Mesodermal cell (in vitro differentiated cells): ENCODE measurements at regions not wholly inside any gene's neighbourhood (a gene's known extent, or its start where the extent isn't known, plus 50 kb on each side); places are given as distances from the start of the nearest gene placed in this dataset.

Experiments used
- H3K27ac ChIP-seq: 2 replicates; pipeline ENCODE4 v1.7.0; 2013; ENCODE audit warnings: mild to moderate bottlenecking, low read depth, low read length, moderate library complexity; ENCODE audit not compliant: severe bottlenecking
- H3K36me3 ChIP-seq: 2 replicates; pipeline ENCODE4 v1.7.1; 2013; ENCODE audit warnings: mild to moderate bottlenecking, low read length, moderate library complexity; ENCODE audit not compliant: control insufficient read depth, insufficient read depth
- H3K4me1 ChIP-seq: one replicate; pipeline ENCODE4 v1.7.1; 2013; ENCODE audit warnings: mild to moderate bottlenecking, low read length; ENCODE audit not compliant: insufficient read depth, control insufficient read depth, poor library complexity, severe bottlenecking
- H3K4me3 ChIP-seq: 2 replicates; pipeline ENCODE4 v1.7.0; 2013; ENCODE audit warnings: low read length, control low read depth, mild to moderate bottlenecking; ENCODE audit not compliant: insufficient read depth, poor library complexity, severe bottlenecking; ENCODE audit errors: extremely low read depth
- H3K9me3 ChIP-seq: 2 replicates; pipeline ENCODE4 v1.7.1; 2013; ENCODE audit warnings: mild to moderate bottlenecking, low read length, moderate library complexity; ENCODE audit not compliant: control insufficient read depth
- WGBS, 2 experiments: methylation state at CpG; one replicate each; pipeline ENCODE4 v1.1.5; 2013; ENCODE audit warnings: missing lambda C conversion rate in 2 of 2; ENCODE audit not compliant: insufficient coverage in 2 of 2; 5-methylcytosine and 5-hydroxymethylcytosine counted together

- no peak overlapping the region for H3K27ac ChIP-seq
- no peaks in the 10 kb centered on the region for H3K36me3 ChIP-seq
- no CpG with 5 or more reads among the region's 1 CpG for WGBS, 2 experiments
- no peaks in the 10 kb centered on the region for H3K9me3 ChIP-seq
- no peak overlapping the region for H3K4me3 ChIP-seq
- H3K4me1 ChIP-seq, result peaks cover 25% of the 10 kb centered on the region
These were observed 417.5 kb upstream of the TBX3 start for GRCh38 chr12:115101520-115101919.

GRCh38 chr12:115097416-115097815 lies 413.4 kb upstream of the TBX3 start:
- H3K4me3 ChIP-seq, result no peak overlapping the region
- H3K36me3 ChIP-seq, result no peaks in the 10 kb centered on the region
- 97 to 100% methylated on average over 3 to 5 of the region's 5 CpGs for WGBS, 2 experiments
- no peaks in the 10 kb centered on the region for H3K9me3 ChIP-seq
- no peak overlapping the region for H3K27ac ChIP-seq
- peaks cover 7% of the 10 kb centered on the region for H3K4me1 ChIP-seq

GRCh38 chr12:115096588-115097397 lies 412.8 kb upstream of the TBX3 start:
- Histone ChIP-seq H3K4me1 (peaks cover 7% of the 10 kb centered on the region), H3K4me3 (no peak overlapping the region), H3K9me3 (no peaks in the 10 kb centered on the region), H3K36me3 (no peaks in the 10 kb centered on the region), H3K27ac (peak overlapping the region; percentile 23)
- WGBS, 2 experiments, result 90 to 92% methylated on average over 2 of the region's 2 CpGs

- no peak overlapping the region for H3K4me3 ChIP-seq
- no peaks in the 10 kb centered on the region for H3K9me3 ChIP-seq
- no peak overlapping the region for H3K27ac ChIP-seq
- WGBS, 2 experiments, result 73 to 82% methylated on average over 6 to 7 of the region's 10 CpGs
- H3K36me3 ChIP-seq, result no peaks in the 10 kb centered on the region
- H3K4me1 ChIP-seq, result peaks cover 7% of the 10 kb centered on the region
These were observed 411.2 kb upstream of the TBX3 start for GRCh38 chr12:115095073-115095748.

GRCh38 chr12:115094163-115094816 lies 410.3 kb upstream of the TBX3 start:
- Histone ChIP-seq H3K27ac (no peak overlapping the region), H3K36me3 (no peaks in the 10 kb centered on the region), H3K4me3 (no peak overlapping the region), H3K4me1 (peaks cover 7% of the 10 kb centered on the region), H3K9me3 (no peaks in the 10 kb centered on the region)
- 90 to 93% methylated on average over 3 to 5 of the region's 9 CpGs for WGBS, 2 experiments

GRCh38 chr12:115093261-115093660 lies 409.3 kb upstream of the TBX3 start:
- H3K36me3 ChIP-seq, result no peaks in the 10 kb centered on the region
- WGBS, 2 experiments, result 100% methylated on average over 1 of the region's 1 CpG; no CpG with 5 or more reads in 1 of the 2 experiments
- H3K4me1 ChIP-seq, result peaks cover 7% of the 10 kb centered on the region
- no peaks in the 10 kb centered on the region for H3K9me3 ChIP-seq
- H3K27ac ChIP-seq, result no peak overlapping the region
- no peak overlapping the region for H3K4me3 ChIP-seq

- WGBS, 2 experiments, result 74 to 94% methylated on average over 4 of the region's 4 CpGs
- Histone ChIP-seq H3K27ac (no peak overlapping the region), H3K36me3 (no peaks in the 10 kb centered on the region), H3K9me3 (no peaks in the 10 kb centered on the region), H3K4me1 (no peaks in the 10 kb centered on the region), H3K4me3 (no peak overlapping the region)
These were observed 406.8 kb upstream of the TBX3 start for GRCh38 chr12:115090783-115091182.

GRCh38 chr12:115088995-115089841 lies 405.2 kb upstream of the TBX3 start:
- WGBS, 2 experiments, result 88 to 91% methylated on average over 5 to 11 of the region's 13 CpGs
- H3K9me3 ChIP-seq, result no peaks in the 10 kb centered on the region
- H3K4me3 ChIP-seq, result no peak overlapping the region
- no peaks in the 10 kb centered on the region for H3K4me1 ChIP-seq
- H3K36me3 ChIP-seq, result no peaks in the 10 kb centered on the region
- H3K27ac ChIP-seq, result no peak overlapping the region

GRCh38 chr12:115088328-115088994 lies 404.5 kb upstream of the TBX3 start:
- no peaks in the 10 kb centered on the region for H3K4me1 ChIP-seq
- no peak overlapping the region for H3K4me3 ChIP-seq
- 83 to 96% methylated on average over 3 of the region's 3 CpGs for WGBS, 2 experiments
- no peaks in the 10 kb centered on the region for H3K9me3 ChIP-seq
- H3K27ac ChIP-seq, result no peak overlapping the region
- H3K36me3 ChIP-seq, result no peaks in the 10 kb centered on the region

GRCh38 chr12:115085594-115085993 lies 401.6 kb upstream of the TBX3 start:
- Histone ChIP-seq H3K36me3 (no peaks in the 10 kb centered on the region), H3K4me1 (no peaks in the 10 kb centered on the region)
- 80 to 95% methylated on average over 1 to 5 of the region's 7 CpGs for WGBS, 2 experiments

More at GRCh38 chr12:115085594-115085993, 401.6 kb upstream of the TBX3 start:
- no peak overlapping the region for H3K4me3 ChIP-seq
- no peak overlapping the region for H3K27ac ChIP-seq
- no peaks in the 10 kb centered on the region for H3K9me3 ChIP-seq
